NCI-H1930 (cell line): ENCODE measurements at regions not wholly inside any gene's neighbourhood (a gene's known extent, or its start where the extent isn't known, plus 50 kb on each side); places are given as distances from the start of the nearest gene placed in this dataset.
"Not testable (repeated sequence)": the region's sequence is repeated elsewhere in the genome, so short reads cannot be mapped to it uniquely, and the experiment has no call there.

Source experiments
- DNase-seq, 2 experiments: peaks; one replicate each; lab custom pipeline; 2025; lab: John Stamatoyannopoulos, UW

DNA sequence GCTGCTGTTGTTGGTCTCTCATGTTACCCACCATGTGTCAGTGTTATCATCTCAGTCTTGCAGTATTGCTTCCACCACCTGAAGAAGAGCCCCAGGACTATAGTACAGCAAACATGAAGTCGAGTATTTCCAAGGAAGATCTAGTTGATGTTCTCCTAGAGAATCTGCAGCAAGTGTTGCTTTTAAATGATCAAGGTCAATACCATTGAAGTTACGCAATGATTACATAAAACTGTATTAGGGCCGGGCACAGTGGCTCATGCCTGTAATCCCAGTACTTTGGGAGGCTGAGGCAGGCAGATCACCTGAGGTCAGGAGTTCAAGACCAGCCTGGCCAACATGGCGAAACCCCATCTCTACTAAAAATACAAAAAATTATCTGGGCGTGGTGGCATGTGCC is 173.9 kb downstream of the TJP1 start:
- not testable (repeated sequence) for DNase-seq

DNA sequence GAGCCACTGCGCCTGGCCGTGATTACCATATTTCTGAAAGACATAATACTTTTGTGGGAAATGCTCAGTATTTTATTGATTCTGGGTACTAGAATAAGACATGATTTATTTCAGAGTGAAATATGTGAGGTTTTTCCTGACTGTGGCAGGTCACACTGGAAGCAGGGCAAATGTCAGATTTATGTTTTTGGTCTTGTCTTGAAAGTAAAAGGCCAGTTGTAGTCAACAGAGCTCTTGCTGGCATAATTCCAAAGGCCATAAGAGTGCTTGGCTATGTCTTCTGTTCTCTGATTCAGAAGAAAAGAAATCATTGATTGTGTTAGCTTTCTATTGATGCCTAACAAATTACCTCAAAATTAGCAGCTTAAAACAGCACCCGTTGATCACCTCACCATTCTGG is 176.4 kb downstream of the TJP1 start:
- DNase-seq, result no peak

DNA sequence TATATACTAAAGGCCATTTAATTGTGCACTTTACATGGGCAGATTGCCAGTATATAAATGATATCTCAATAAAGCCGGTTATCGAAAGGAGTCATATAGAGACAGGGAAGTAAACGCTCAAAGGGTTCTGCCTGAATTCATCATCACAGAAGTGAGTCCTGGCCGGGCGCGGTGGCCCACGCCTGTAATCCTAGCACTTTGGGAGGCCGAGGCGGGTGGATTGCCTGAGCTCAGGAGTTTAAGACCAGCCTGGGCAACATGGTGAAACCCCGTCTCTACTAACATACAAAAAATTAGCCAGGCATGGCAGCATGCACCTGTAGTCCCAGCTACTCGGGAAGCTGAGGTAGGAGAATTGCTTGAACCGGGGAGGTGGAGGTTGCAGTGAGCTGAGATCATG is 177.9 kb downstream of the TJP1 start:
- DNase-seq, result not testable (repeated sequence)

DNA sequence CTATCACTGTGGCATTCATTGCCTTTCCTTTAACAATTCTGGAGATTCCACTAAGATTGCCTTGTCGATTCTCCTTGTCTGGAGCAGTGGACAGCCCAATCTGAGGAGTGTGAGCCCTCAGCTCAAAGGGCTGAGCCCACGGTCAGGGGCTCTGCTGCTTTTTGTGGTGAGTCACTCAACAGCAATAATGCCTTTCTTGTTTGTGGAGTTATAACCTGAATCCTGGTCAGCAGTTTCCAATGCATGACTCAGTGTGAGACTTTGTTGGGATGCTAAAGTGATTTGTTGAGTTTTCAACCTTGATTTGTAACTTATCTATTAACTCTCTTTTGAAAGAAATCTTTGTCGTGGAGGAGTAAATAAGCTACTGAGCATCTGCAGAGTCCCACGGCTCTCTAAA is 183.5 kb downstream of the TJP1 start:
- no peak for DNase-seq

DNA sequence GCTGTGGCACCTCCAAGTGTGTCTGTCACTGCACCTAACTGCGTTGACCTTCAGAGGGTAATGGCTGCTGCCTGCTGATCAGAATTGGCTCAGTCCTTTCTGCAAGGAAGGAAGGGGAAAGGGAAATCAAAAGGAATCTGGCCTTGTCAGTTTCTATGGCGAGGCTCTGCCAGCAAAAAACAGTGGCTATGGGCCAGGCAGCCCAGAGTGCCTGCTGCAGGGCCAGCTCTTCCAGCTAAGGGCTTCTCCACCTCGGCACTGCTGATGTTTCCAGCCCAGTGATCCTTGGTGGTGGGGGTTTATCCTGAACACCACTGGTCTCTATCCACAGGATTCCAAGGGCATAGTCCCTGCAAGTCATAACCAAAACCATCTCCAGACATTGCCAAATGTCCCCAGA is 184.3 kb downstream of the TJP1 start:
- DNase-seq, result no peak

DNA sequence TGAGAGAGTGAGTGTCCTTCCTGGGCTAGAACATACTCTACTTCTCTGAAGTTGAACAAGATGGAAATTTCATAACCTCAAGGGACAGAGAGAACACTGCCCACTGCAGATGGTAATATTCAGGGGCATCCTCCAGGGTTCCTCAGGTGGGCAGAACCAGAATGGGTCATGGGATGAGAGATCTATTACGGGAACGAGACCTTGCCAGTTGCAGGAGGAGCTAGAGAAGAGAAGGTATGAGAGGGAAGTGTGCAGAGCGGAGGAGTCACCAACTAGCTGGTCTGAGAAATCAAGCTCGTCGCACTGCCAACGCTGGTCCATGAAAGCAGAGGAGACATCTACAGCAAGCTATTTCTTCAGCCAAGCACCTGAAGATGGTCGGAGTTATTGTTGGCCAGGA is 184.7 kb downstream of the TJP1 start:
- DNase-seq, result no peak

DNA sequence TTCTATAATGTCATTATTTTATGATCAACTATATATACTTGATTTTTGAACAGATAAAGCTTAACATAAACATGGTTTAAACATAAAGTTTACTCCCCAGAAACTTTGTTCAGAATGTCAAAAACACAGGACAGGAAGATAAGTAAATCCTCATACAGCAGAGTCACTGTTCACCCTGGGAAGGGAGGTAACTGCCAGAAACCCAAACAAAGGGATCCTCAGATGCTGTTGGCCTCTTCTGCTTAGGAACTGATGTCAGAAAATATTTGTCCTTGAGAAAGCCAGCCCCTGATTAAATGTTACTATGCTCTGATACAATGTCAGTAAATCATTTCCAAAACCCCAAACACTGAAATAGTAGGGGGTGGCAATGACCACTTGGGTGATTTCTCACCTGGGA is 185.3 kb downstream of the TJP1 start:
- no peak for DNase-seq

DNA sequence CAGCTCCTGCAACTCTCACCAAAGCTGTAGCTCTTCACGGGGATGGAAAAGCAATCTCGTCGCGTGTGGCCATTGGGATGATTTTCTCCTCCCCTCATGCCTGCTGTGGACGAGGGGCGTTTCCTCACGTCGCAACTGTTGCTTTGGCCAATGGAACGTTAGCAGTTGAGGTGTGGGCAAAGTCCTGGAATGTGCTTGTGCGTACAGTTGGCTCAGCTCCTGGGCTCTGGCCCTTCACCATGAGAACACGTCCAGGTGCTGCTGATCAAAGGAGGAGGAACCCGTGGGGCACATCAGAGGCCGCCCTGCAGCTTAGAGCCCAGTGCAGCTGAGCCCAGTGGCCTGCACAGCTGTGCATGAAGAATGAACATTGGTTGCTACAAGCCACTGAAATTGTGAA is 186.1 kb downstream of the TJP1 start:
- no peak for DNase-seq

DNA sequence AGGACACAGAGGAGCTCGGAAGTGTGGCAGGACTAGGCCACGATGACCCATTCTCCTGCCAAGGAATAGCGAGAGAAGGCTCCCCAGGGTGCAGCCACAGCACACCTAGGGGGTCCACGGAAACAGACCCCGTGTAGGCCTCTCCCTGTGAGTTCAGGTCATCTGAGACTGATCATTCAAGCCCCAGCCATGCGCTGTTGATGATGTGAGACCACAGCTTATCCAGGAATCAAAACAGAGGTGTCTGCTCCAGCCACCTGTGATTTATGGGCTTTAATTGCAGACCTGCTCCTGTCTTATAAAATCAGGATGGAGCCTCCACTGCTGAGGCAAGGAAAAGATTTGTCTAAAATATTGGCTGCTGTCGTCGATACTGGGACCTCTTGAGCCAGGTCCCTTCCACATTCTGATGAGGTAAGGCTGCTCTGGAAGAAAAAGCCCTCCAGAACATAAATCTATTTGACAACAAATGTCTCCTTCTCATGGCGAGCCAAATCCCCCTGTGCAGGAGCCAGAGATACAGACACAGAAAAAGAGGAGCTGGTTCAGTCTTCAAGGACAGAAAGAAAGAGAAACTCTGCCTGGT is 186.7 kb downstream of the TJP1 start:
- no peak for DNase-seq

DNA sequence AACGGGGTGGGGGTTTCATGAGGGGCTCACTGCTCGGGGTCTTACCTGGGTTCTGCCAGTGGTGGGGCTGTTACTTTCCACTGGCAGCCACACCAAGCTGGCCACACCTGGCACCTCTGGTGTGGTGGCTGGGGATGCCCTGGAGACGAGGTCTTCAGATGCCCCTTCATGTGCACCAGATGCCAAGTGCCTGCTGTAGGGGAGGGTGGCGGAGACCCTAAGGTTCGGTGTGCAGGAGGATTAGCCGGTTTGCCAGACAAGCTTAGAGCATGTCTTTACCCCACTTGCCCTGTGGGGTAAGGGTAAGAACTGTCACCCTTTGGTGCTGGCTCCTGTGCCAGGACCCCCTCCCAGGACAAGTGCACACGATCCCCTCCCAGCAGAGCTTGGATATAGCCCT is 188.3 kb downstream of the TJP1 start:
- no peak for DNase-seq

DNA sequence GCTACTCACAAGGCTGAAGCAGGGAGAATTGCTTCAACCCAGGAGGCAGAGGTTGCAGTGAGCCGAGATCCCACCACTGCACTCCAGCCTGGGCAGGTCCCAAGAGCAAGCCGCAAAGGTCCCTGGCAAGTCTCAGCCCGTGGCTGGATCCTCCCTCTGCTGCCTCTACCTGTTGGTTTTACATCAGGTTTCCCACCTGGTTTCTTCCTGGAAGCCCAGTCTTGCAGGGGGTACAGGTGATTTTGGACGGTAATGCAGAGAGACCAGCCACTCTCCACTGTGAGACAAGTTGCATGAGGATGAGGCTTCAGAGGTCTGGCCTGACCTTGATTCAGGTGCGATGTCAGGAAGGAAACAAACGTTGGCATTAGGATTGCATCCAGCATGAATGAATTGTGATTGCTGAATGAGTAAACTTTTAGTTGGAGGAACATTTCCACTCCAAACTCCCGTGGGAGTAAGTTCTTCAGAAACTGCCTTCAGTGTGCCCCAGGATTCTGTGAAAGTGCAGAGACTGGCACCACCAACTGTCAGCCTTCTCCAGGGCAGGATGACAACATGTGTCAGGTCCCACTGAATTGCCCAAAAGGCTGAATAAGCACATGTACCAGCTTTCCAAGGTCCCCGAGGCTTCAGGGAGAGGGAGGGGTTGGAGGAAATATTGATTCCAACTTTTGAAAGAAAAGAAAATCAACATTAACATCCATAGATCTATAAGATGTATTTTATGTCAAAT is 189.4 kb downstream of the TJP1 start:
- no peak for DNase-seq

DNA sequence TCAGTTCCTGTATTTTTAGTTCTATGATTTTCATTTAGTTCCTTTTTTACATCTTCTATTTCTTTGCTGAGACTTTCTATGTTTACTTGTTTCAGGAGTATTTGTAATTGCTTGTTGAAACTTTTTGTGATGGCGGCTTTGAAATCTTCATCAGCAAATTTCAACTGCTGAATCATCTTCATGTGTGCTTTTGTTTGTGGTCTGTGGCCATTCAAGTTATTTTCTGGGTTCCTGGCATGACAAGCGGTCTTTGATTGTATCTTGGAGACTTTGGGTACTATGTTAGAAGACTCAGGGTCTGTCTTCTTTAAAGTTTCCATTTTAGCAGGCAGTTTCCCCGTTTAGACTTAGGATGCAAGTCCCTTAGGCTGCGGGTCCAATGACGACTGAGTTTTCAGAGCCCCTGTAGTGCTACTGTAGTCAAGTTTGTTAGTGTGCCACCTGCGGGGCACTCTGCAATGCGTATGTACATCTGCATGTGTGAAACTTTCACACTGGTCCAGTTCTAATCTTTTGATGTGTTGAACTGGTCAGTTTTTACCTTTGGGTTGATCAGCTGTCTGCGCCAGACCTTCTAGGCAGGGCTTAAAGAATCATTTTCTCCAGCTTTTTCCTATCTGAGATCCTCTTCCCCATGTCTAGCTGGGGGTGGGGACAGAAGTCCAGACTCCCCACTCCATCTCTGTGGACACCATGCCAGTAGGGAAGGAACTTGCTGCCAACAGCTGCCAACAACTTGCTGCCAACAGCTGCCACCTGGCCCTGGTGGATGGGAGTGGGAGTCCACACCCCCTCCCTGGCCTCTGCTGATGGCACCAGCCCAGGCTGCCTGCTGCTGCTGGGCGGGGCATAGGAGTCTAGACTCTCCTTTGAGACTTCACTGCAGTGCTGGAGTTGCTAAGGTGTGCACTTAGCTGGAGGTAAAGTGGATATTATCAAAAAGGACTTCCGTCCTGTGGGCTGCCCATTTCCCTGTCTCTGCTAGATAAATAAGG is 190.9 kb downstream of the TJP1 start:
- DNase-seq, result no peak

DNA sequence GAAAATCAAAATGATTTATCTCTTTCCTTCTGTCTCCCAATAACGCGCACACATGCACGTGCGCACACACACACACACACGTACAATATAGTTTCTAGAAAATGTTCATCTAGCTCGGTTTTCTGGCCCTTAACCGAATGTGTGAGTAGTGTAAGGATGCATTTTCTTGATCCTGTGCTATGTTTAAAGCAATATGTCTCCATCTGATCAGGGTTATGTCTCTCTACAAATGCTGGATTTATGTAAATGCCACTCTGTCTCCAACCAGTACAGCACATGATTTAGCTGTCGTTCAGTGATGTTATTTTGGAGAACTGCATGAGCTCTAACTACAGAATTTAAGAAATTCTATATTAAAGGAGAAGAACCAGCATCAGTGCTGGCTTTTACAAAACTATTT is 198.0 kb downstream of the TJP1 start:
- no peak for DNase-seq

DNA sequence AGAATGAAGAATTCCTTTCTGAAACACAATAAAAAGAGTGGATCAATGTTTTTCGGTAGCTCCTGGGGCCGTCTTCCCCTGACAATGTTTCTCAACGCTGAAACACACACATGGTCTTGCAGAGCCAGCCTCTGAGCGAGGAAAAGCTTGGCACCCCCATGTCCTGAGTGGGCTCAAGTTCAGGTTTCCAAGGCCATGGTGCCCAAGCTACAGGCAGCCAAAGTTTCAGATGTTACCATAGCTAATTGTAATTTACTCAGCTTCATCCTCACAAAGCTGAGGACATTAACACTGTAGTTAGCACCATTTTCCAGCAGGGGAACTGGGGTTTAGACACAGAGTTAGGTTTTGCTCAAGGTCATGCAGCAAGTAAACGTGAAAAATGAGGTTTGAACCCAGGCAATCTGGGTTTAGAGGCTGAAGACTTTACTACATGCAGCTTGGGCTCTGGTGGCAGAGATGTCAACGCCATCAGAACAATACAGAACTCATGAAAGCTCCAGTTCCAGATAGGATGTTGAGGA is 199.1 kb downstream of the TJP1 start:
- DNase-seq, result no peak

DNA sequence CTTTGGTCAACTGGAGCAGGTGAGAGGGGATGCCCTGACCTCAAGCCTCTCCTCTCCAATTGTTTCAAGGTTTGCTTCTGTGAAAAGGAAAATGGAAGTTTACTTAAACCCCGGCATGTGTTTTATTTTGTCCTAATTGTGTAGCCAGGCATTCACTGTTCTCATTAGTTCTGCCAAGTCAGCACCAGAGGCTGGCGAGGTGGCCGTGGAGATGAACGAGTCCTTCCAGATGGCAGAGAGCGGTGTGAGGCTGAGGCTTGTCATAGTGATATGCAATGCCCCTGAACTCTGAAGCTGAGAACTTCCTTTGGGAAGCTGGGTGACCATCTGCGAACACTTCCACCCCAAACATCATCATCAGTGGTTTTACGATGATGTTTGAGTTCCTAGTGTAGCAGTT is 199.6 kb downstream of the TJP1 start:
- DNase-seq, result no peak

DNA sequence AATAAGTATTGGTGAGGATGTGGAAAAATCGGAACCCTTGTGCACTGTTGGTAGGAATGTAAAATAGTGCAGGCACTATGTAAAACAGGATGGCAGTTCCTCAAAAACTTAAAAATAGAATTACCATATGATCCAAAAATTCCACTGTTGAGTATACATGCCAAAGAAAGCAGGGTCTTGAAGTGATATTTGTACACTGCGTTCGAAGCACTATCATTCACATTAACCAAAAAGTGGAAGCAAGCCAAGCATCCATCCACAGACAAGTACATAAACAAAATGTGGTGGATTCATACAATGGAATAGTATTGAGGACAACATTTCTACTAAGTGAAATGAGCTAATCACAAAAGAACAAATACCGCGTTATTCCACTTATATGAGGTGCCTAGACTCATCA is 200.7 kb downstream of the TJP1 start:
- no peak for DNase-seq

DNA sequence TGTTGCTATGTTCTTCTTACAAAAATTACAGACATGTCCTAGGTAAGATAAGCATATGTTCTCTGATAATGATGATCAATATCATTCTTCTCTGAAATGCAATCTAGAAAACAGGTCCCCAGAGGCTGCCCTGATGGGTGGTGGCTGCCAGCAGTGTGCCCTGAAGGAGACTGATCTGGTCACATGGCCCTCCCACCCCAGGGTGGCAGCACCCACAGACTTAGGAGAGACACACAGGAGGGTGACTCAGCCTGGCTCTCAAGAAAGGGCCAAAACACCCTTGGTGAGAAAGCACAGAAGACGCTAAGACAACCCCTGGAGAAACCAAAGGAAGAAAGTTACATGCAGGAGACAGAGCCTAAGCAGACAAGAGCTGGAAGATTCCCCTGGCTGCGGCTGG is 203.7 kb downstream of the TJP1 start:
- no peak for DNase-seq

DNA sequence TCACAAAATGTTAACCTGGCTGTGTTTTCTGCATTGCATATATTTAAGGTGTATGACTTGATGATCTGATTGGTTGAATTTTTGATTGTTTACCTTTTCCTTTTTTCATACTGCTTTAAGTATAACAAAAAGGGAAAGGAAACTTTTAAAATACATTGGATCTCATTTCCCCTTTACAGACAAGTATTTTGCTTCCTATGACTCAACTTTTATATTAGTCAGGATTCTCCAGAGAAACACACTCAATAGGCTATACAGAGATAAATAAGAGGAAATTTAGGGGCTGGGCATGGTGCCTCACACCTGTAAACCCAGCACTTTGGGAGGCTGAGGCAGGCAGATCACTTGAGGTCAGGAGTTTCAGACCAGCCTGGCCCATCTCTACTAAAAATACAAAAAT is 205.8 kb downstream of the TJP1 start:
- no peak for DNase-seq

DNA sequence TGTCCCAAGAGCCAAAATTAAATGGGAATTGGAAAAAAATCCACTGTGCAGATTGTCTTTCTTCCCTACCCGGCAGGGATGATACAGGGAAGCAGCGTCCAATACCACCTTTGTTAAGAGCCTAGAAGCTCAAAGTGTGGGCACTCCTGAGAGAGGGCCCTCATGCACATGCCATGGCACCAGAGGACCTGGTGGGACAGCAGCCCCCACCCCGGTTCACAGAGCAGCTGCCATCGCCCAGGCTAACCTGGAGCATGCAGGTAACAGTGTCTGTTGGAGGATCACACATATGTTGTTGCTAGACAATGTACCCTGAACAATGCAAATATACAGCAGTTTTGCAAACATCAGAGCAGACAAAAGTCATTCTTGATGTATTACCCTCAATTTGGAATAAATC is 206.5 kb downstream of the TJP1 start:
- no peak for DNase-seq

DNA sequence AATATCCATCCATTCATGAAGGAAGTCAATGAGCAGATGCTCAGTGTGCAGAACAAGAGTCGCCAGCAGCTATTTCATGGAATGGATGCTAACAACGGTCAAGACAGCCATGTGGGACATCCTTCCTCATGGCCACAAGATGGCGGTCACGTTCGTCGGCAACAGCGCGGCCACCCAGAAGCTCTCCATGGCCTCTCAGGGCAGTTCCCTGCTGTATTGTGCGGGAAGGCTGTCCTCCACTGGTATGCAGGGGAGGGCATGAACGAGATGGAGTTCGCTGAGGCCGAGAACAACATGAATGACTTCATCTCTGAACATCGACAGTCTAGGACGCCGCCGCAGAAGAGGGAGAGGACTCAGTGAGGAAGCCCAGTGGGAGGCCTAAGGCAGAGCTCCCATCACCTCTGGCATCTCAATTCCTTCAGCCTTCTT is 208.3 kb downstream of the TJP1 start:
- peak in 1 of 2 experiments; percentile 11 for DNase-seq

DNA sequence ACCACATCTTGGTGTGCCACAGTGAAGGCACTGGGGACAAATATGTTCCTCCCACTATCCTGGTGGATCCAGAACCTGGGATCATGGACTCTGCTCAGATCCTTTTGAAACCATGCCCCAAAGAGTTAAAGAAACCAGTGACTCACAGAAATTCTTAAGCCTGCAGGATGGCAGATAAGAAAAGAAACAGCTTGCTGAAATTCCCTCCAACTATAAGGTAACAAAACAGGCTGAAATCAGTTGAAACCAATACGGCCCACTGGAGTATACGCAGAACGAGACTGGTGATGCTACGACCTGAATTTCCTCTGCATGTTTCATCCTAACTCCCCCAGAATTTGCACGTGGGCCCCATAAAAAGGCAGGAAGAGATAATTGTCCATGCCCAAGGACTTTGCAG is 209.6 kb downstream of the TJP1 start:
- DNase-seq, result no peak

DNA sequence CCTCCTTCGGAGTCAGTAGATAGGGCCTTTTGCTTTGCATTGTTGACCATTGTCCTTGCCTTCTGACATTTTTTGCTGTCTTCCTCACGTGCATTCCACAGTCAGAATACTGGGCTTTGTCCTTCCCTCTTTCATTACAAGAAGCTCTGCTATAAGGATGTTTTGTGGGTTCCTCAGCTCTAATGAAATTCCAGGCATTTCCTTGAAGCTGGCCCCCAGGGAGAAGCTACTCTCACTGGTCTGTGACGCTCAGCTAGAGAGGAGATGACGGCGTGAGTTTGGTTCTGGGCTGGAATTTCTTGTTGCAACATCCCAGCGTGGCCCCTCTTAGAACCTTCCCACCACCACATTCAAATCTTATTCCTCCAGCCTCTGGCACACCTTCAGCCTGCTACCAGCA is 210.2 kb downstream of the TJP1 start:
- DNase-seq, result no peak

DNA sequence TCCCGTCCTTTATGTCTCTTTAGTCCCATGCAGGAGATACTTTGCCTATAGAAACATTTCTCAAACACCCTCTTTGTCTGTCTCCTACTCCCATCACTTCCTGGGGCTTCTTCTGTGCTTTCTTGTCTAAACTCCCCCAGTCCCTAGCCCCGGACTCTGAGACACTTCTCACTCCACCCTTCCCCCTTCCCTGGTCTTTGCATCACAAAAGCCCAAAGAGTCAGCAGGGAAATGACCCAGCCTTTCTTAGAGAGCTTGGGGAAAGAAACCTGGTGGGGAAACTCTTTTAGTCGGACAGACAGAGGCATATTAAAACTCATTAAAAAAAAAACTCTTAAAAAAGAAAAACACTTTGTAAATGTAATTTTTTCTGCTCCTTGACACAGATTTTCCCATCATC is 211.2 kb downstream of the TJP1 start:
- no peak for DNase-seq
